Body of pancreas (tissue), 4 donors: ENCODE measurements at regions not wholly inside any gene's neighbourhood (a gene's known extent, or its start where the extent isn't known, plus 50 kb on each side); places are given as distances from the start of the nearest gene placed in this dataset.

ENCODE experiments used
- ATAC-seq: fragments of 150-250 bp; one replicate; pipeline ENCODE4 v1.9.1; 2016
- DNase-seq, 4 donors: peaks; one replicate each; pipeline ENCODE4 v3.0.0-alpha.2; 2019
- H3K27ac ChIP-seq, 4 donors: fragments of 200-600 bp; sonication (generic); 1 replicate in 3 of 4; 2 replicates in 1 of 4; pipeline versions ENCODE4 v1.5.1 to v1.6.1; 2016 to 2019; ENCODE audit warnings: mild to moderate bottlenecking in 1 of 4, mixed read lengths in 1 of 4, moderate library complexity in 1 of 4
- H3K27me3 ChIP-seq, 2 donors: fragments of 200-600 bp; sonication (generic); one replicate each; pipeline ENCODE4 v1.6.0; 2016; ENCODE audit warnings: mild to moderate bottlenecking in 1 of 2
- H3K36me3 ChIP-seq, 2 donors: fragments of 200-600 bp; sonication (generic); replicated peaks in 1 of 2; 2 replicates each; pipeline ENCODE4 v1.5.1; 2016; ENCODE audit warnings: low read depth in 2 of 2; ENCODE audit not compliant: insufficient read depth in 1 of 2
- H3K4me1 ChIP-seq: fragments of 200-600 bp; sonication (generic); one replicate; pipeline ENCODE4 v1.6.0; 2016
- H3K4me3 ChIP-seq, 2 donors: fragments of 200-600 bp; sonication (generic); 1 replicate in 1 of 2; 2 replicates in 1 of 2; pipeline ENCODE4 v1.5.1; 2016 to 2019
- H3K9me3 ChIP-seq, 3 donors: fragments of 200-600 bp; sonication (generic); 1 replicate in 2 of 3; 2 replicates in 1 of 3; pipeline ENCODE4 v1.5.1; 2016
- CTCF ChIP-seq, 7 experiments: fragments of 450-650 bp in 4 of 7; fragments of 200-600 bp in 3 of 7; sonication (generic) in 3 of 7; IDR thresholded peaks; one replicate each; pipeline ENCODE4 v1.5.1; 2016 to 2019; ENCODE audit warnings: antibody characterized with exemption in 7 of 7
- POLR2A ChIP-seq, 3 donors: fragments of 450-650 bp; IDR thresholded peaks; one replicate each; pipeline ENCODE4 v1.6.1; 2016; ENCODE audit warnings: antibody characterized with exemption in 3 of 3, mild to moderate bottlenecking in 2 of 3
- WGBS, 2 donors: methylation state at CpG; one replicate each; pipeline ENCODE4 v1.1.5; 2017; 5-methylcytosine and 5-hydroxymethylcytosine counted together
- intact Hi-C: fragments of 100-400 bp; cut with DNase I; formaldehyde crosslinking; loops from one replicate; pipeline ENCODE4 v1.15.1; 2023

DNA sequence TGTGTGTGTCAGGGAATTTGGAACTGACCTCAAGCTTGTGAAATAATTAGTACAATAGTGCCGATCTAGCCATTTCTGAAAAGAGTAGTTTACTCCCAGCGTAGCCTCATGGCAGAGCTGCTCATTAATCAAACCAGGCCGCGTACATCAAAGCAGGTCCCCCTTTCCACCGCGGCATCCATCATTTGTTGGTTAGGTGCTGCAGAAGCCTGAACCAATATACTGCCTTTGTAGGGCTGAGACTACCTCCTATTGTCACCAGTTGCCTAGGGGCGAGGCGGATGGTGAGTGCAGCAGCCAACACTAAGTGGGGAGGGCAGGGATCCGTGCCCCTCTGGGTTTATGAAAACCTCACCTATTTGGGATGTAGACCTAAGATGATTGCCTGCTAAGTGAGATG is 264.1 kb downstream of the TMEM114 start:
- no peak for DNase-seq
- H3K36me3 ChIP-seq = no peaks in the 10 kb centered on the region
- H3K27ac ChIP-seq = no peak overlapping the region
- intact Hi-C loops = no loop called here
- no peaks in the 10 kb centered on the region for H3K9me3 ChIP-seq
- 47 to 50% methylated on average over 9 of the region's 9 CpGs for WGBS, 2 donors
- no peaks in the 10 kb centered on the region for H3K27me3 ChIP-seq
- ATAC-seq = no peak
- H3K4me1 ChIP-seq = peaks cover 9% of the 10 kb centered on the region
- H3K4me3 ChIP-seq = no peak overlapping the region
- TF ChIP-seq POLR2A (IDR thresholded peaks at IDR 0.05) = no peak
- no peak for TF ChIP-seq CTCF (IDR thresholded peaks at IDR 0.05)

GRCh38 chr16:8323153-8323552 is 267.2 kb downstream of the TMEM114 start:
- H3K9me3 ChIP-seq = no peaks in the 10 kb centered on the region
- H3K27me3 ChIP-seq = no peaks in the 10 kb centered on the region
- TF ChIP-seq CTCF (IDR thresholded peaks at IDR 0.05) = no peak
- no peak for TF ChIP-seq POLR2A (IDR thresholded peaks at IDR 0.05)
- ATAC-seq = no peak
- H3K4me1 ChIP-seq = peaks cover 9% of the 10 kb centered on the region
- intact Hi-C loops = no loop called here
- WGBS, 2 donors = 58 to 67% methylated on average over 2 of the region's 2 CpGs
- no peak overlapping the region for H3K27ac ChIP-seq
- no peak overlapping the region for H3K4me3 ChIP-seq
- H3K36me3 ChIP-seq = no peaks in the 10 kb centered on the region
- no peak for DNase-seq

DNA sequence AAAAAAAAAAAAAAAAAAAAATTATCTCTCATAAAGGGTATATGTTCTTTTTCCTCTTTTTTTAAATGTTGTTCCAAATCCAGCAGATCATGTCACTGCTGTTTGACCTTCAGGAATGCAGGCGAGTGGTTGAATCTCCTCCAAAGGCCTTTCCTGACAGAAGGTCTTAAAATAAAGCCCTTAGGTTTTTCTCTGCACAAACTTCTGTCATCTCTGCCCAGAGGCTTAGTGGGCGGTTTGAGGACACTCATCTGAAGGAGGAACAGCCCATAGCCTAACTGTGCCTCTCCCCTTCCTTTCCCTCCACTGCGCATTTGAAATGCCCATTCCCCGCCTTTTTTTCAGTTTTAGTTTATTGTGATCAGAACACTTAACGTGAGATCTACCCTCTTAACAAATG is 270.2 kb downstream of the TMEM114 start:
- no peak for TF ChIP-seq CTCF (IDR thresholded peaks at IDR 0.05)
- TF ChIP-seq POLR2A (IDR thresholded peaks at IDR 0.05) = no peak
- Histone ChIP-seq H3K4me1 (peaks cover 9% of the 10 kb centered on the region), H3K27me3 (no peaks in the 10 kb centered on the region), H3K36me3 (no peaks in the 10 kb centered on the region), H3K27ac (no peak overlapping the region), H3K4me3 (no peak overlapping the region), H3K9me3 (no peaks in the 10 kb centered on the region)
- DNase-seq (no peak), ATAC-seq (no peak)
- intact Hi-C loops = no loop called here
- WGBS, 2 donors = 76 to 79% methylated on average over 5 of the region's 5 CpGs

- intact Hi-C loops = loop anchor here (2.0 kb wide), 1 partner anchor 28 kb away; no protein-coding TSS in a partner anchor
- Histone ChIP-seq H3K27me3 (no peaks in the 10 kb centered on the region), H3K9me3 (no peaks in the 10 kb centered on the region), H3K4me1 (no peaks in the 10 kb centered on the region), H3K4me3 (no peak overlapping the region), H3K36me3 (no peaks in the 10 kb centered on the region), H3K27ac (no peak overlapping the region)
- TF ChIP-seq POLR2A (IDR thresholded peaks at IDR 0.05) = no peak
- no peak for TF ChIP-seq CTCF (IDR thresholded peaks at IDR 0.05)
- WGBS, 2 donors = 55 to 66% methylated on average over 6 of the region's 6 CpGs
- ATAC-seq (no peak), DNase-seq (no peak)
Measured at GRCh38 chr16:8310816-8311215, 279.5 kb downstream of the TMEM114 start.

- Histone ChIP-seq H3K4me1 (no peaks in the 10 kb centered on the region), H3K9me3 (no peaks in the 10 kb centered on the region), H3K4me3 (no peak overlapping the region), H3K36me3 (no peaks in the 10 kb centered on the region), H3K27me3 (no peaks in the 10 kb centered on the region), H3K27ac (no peak overlapping the region)
- TF ChIP-seq POLR2A (IDR thresholded peaks at IDR 0.05) = no peak
- no peak for TF ChIP-seq CTCF (IDR thresholded peaks at IDR 0.05)
- intact Hi-C loops = loop anchor here (2.0 kb wide), 1 partner anchor 28 kb away; no protein-coding TSS in a partner anchor
- ATAC-seq = no peak
- 29 to 34% methylated on average over 6 of the region's 6 CpGs for WGBS, 2 donors
- no peak for DNase-seq
Measured at GRCh38 chr16:8310323-8310722, 280.0 kb downstream of the TMEM114 start.
